Naive thymus-derived CD8-positive, alpha-beta T cell (primary cell): ENCODE measurements at regions not wholly inside any gene's neighbourhood (a gene's known extent, or its start where the extent isn't known, plus 50 kb on each side); places are given as distances from the start of the nearest gene placed in this dataset.

Source experiments
- ATAC-seq, 2 donors: fragments of 150-1000 bp; cut with Tn5 transposase in 1 of 2; sonication (Bioruptor Pico), chemical (Tn5 transposase) in 1 of 2; 1 replicate in 1 of 2; 2 replicates in 1 of 2; pipeline ENCODE4 v1.10.0; 2021; ENCODE audit warnings: mild to moderate bottlenecking in 2 of 2, moderate library complexity in 2 of 2
- POLR2A ChIA-PET: fragments of 350-600 bp; sonication (Branson Sonifier 250); formaldehyde crosslinking; loops from one replicate; lab custom pipeline; 2021; ENCODE audit warnings: antibody characterized with exemption; lab: Charles Lee
- DNase-seq, 10 donors: peaks; one replicate each; pipeline versions ENCODE4 v3.0.0 to v3.0.0-alpha.2; 2020 to 2022
- H3K27ac Mint-ChIP-seq, 10 donors: one replicate each; pipeline ENCODE4 v1.8.0; 2020 to 2022; ENCODE audit warnings: mild to moderate bottlenecking in 10 of 10, mixed read lengths in 10 of 10, moderate library complexity in 4 of 10, inconsistent platforms in 1 of 10
- H3K27me3 Mint-ChIP-seq, 5 donors: one replicate each; pipeline ENCODE4 v1.8.0; 2021 to 2022; ENCODE audit warnings: mixed read lengths in 5 of 5
- H3K36me3 Mint-ChIP-seq, 3 donors: one replicate each; pipeline ENCODE4 v1.8.0; 2020 to 2022; ENCODE audit warnings: mixed read lengths in 3 of 3, mild to moderate bottlenecking in 2 of 3, inconsistent platforms in 1 of 3
- H3K4me1 Mint-ChIP-seq, 4 donors: one replicate each; pipeline ENCODE4 v1.8.0; 2021 to 2022; ENCODE audit warnings: mixed read lengths in 4 of 4
- H3K4me3 Mint-ChIP-seq, 10 donors: one replicate each; pipeline ENCODE4 v1.8.0; 2020 to 2022; ENCODE audit warnings: mild to moderate bottlenecking in 10 of 10, mixed read lengths in 10 of 10, moderate library complexity in 6 of 10, inconsistent platforms in 1 of 10
- H3K9me3 Mint-ChIP-seq, 9 donors: one replicate each; pipeline ENCODE4 v1.8.0; 2020 to 2022; ENCODE audit warnings: mixed read lengths in 9 of 9, mild to moderate bottlenecking in 3 of 9, inconsistent platforms in 1 of 9, moderate library complexity in 1 of 9

DNA sequence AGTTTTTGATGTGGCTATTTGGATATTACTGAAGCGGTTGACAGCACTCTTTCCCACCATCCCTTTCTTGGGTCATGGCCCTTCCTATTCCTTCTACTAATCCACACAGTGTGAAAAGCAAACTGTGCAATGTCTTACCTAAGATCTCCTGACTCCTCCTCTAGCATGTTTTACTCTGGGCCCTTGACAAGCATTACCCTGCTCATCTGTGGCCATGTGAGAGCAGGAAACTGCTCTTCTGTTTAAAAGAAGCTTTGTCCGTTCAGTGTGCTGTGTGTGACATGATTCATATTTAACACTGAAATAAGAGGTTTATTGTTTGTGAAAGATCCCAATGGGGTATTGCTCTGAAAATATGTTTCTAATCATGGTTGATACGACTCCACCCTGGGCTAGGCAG, 1022.5 kb downstream of the AACS start:
- H3K27me3 Mint-ChIP-seq, result peaks cover 0 to 4% (median 0%) of the 10 kb centered on the region in 5 donors
- POLR2A ChIA-PET, result no interaction called here
- H3K27ac Mint-ChIP-seq, result no peak overlapping the region
- H3K4me3 Mint-ChIP-seq, result no peak overlapping the region
- H3K9me3 Mint-ChIP-seq, result peaks cover 0 to 36% (median 13%) of the 10 kb centered on the region in 9 donors
- H3K36me3 Mint-ChIP-seq, result no peaks in the 10 kb centered on the region
- no peak for ATAC-seq
- no peaks in the 10 kb centered on the region for H3K4me1 Mint-ChIP-seq
- no peak for DNase-seq

DNA sequence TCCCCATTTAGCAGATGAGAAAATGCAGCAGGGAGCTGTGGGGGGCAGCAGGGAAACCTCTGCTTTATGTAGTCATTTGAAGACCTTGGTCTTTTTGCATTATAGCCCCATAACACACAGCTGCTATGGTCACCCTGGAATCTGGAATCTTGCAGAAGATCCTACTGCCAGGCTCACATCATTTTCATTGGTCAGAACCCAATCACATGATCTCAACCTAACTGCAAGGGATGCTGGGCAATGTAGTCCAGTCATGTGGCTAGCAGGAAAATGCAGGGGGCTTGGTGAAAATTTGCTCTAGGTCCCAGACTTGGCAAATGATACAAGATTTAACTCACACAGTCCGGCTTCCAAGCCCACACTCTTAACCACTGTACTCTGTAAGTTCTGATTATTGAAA, 1028.7 kb downstream of the AACS start:
- DNase-seq (no peak), ATAC-seq (no peak)
- Mint-ChIP-seq H3K9me3 (peaks cover 0 to 31% (median 11%) of the 10 kb centered on the region in 9 donors), H3K4me3 (no peak overlapping the region), H3K27me3 (peaks cover 0 to 1% (median 0%) of the 10 kb centered on the region in 5 donors), H3K4me1 (no peaks in the 10 kb centered on the region), H3K36me3 (no peaks in the 10 kb centered on the region), H3K27ac (peak overlapping the region in 1 of 10 donors; percentile 32)
- POLR2A ChIA-PET, result no interaction called here

DNA sequence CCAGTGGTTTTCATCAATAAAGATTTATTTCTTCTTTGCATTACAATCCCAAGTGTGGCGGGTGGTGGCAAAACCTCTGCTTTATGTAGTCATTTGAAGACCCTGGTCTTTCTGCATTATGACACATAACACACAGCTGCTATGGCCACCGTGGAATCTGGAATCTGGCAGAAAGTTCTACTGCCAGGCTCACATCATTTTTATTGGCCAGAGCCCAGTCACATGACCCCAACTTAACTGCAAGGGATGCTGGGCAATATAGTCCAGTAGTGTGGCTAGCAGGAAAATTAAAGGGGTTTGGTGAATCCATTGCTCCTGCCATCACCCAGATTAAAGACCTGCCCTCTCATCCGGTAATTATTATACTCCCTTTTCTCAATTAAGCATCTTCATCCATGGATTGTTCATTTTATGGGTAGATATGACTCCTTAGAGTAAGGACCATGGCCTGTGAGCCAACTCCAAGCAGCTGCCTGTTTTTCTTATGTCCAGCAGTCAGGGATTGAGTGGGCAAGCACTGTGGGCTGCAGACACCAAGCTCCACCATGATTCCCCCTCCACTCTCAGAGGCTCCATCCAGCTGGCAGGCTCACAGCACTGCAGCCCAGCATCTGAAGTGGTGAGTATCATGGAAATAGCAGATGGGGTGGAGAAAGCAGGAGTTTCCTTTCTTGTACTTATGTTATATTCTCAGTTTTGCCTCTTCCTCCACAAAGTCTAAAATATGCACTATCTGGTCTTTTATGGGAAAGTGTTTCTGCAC, 1030.7 kb downstream of the AACS start:
- Mint-ChIP-seq H3K9me3 (peaks cover 0 to 20% (median 10%) of the 10 kb centered on the region in 9 donors), H3K4me1 (no peaks in the 10 kb centered on the region), H3K27me3 (peaks cover 0 to 3% (median 0%) of the 10 kb centered on the region in 5 donors), H3K36me3 (no peaks in the 10 kb centered on the region), H3K4me3 (no peak overlapping the region), H3K27ac (no peak overlapping the region)
- POLR2A ChIA-PET, result no interaction called here
- DNase-seq (no peak), ATAC-seq (no peak)

DNA sequence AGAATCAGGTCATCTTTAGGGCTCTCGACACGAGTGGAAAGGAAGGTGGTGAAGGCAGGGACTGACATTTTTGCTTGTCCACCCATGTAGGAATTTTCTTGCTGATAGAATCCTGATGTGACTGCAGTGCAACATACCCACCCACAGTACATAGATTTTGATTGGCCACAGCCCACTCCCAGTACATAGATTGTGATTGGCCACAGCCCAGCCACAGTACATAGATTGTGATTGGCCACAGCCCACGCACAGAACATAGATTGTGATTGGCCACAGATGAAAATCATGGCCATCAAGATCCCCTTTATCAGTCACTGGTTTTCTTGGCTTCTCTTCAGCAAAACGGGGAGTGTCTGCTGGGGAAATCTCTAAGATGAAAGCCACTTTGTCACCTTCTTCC, 1041.5 kb downstream of the AACS start:
- H3K4me1 Mint-ChIP-seq, result no peaks in the 10 kb centered on the region
- H3K27me3 Mint-ChIP-seq, result no peaks in the 10 kb centered on the region
- no peaks in the 10 kb centered on the region for H3K36me3 Mint-ChIP-seq
- no peak overlapping the region for H3K27ac Mint-ChIP-seq
- ATAC-seq, result no peak
- DNase-seq, result no peak
- H3K9me3 Mint-ChIP-seq, result peaks cover 0 to 9% (median 2%) of the 10 kb centered on the region in 9 donors
- H3K4me3 Mint-ChIP-seq, result no peak overlapping the region
- POLR2A ChIA-PET, result no interaction called here

DNA sequence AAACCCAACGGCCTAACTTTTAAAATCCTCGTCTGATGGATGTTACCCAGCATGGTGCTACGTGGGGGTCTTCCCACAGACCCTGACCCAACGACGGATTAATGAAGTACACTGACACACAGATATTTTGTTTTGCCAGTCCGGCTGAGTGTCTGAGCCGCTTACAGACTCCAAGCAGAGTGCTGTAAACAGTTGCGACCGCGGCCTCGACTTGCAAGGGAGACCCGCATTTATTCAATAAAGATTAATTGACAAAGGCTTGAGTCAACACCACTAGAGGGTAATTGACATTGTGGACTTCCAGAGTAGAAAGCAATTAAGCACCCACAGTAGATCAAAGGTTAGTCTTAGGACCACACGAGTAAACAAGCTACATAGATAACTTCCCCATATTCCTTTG, 1042.4 kb downstream of the AACS start:
- no peaks in the 10 kb centered on the region for H3K36me3 Mint-ChIP-seq
- POLR2A ChIA-PET, result no interaction called here
- H3K9me3 Mint-ChIP-seq, result peaks cover 0 to 9% (median 0%) of the 10 kb centered on the region in 9 donors
- ATAC-seq (no peak), DNase-seq (no peak)
- H3K4me1 Mint-ChIP-seq, result no peaks in the 10 kb centered on the region
- no peaks in the 10 kb centered on the region for H3K27me3 Mint-ChIP-seq
- no peak overlapping the region for H3K27ac Mint-ChIP-seq
- H3K4me3 Mint-ChIP-seq, result no peak overlapping the region

DNA sequence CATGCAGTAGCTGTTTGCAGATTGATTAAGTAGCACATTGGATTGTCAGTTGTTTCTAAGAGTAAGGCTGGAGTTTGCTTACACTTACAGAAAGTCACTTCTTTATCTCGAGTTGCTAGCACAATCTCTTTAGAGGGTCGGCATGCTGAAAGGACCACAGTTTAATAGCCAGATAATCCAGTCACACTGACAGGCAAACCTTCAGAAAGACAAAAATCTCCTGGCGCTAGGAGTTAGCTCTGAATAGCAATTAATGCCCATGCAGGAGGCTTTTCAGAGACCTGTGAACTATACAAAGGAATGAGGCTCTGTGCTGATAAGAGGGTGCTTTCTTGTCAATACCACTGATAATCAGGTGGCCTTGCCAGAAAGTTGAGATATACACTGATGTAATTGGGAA, 1043.0 kb downstream of the AACS start:
- DNase-seq (no peak), ATAC-seq (no peak)
- H3K4me1 Mint-ChIP-seq, result no peaks in the 10 kb centered on the region
- H3K27ac Mint-ChIP-seq, result no peak overlapping the region
- no peaks in the 10 kb centered on the region for H3K36me3 Mint-ChIP-seq
- POLR2A ChIA-PET, result no interaction called here
- peaks cover 0 to 9% (median 0%) of the 10 kb centered on the region in 9 donors for H3K9me3 Mint-ChIP-seq
- H3K4me3 Mint-ChIP-seq, result no peak overlapping the region
- no peaks in the 10 kb centered on the region for H3K27me3 Mint-ChIP-seq

DNA sequence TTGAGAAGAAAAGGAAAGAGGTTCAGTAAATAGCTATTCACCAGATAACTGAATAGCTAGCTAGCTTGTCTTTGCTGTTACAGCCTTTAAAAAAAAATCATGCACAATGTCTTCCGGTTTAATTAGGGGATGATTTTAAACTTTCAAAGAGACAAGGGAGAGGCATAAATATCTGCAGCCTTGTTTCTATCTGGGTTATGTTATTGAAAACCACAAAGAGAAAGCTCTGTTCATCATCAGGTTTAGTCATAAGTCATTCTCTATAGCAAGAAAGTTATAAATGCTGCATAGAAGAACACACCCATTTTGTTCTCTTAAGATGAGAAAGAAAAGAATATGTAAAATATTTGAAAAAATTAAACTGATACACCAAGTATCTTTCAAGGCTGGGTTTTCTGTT, 1046.9 kb downstream of the AACS start:
- POLR2A ChIA-PET, result no interaction called here
- H3K27ac Mint-ChIP-seq, result no peak overlapping the region
- ATAC-seq (no peak), DNase-seq (no peak)
- peaks cover 0 to 7% (median 1%) of the 10 kb centered on the region in 5 donors for H3K27me3 Mint-ChIP-seq
- H3K4me1 Mint-ChIP-seq, result no peaks in the 10 kb centered on the region
- H3K9me3 Mint-ChIP-seq, result peaks cover 0 to 17% (median 2%) of the 10 kb centered on the region in 9 donors
- no peaks in the 10 kb centered on the region for H3K36me3 Mint-ChIP-seq
- H3K4me3 Mint-ChIP-seq, result no peak overlapping the region

DNA sequence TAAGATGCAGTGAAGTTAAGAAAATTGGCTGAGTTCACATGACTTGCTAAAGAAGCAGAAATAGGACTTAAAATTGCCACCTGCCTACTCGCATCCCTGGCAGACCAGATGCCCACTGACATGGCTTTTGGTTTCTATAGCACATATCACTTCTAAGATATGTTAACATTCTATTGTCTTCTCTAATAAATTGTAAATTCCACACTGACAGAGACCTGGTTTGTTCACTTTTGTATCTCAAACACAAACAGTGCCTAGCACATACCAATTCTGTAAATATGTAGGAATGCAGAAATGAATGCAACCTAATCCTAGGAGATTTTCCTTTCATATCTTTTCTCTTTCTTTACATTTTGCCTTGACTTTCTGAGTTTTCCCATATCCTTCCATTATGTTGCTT, 1047.6 kb downstream of the AACS start:
- Mint-ChIP-seq H3K27ac (no peak overlapping the region), H3K27me3 (peaks cover 0 to 7% (median 1%) of the 10 kb centered on the region in 5 donors), H3K4me1 (no peaks in the 10 kb centered on the region), H3K36me3 (no peaks in the 10 kb centered on the region), H3K4me3 (no peak overlapping the region), H3K9me3 (peaks cover 0 to 17% (median 2%) of the 10 kb centered on the region in 9 donors)
- ATAC-seq (no peak), DNase-seq (no peak)
- POLR2A ChIA-PET, result no interaction called here

DNA sequence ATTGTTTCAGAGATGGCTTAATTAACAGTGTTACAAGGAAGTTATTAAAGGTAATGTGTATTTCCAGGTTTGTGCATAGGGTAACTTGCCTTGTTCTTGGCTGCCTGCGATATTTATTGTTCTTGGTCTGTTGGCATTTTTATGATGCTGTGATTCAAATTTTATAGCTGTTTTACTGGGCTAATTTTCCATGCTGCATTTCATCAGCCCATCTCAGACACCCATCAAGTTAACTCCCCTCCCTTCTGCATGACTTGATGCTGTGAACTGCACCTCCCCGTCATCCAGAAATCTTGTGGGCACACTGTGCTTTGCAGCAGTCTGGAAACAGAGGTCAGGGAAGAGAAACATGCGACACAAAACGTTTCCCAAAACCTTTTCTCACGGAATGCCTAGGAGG, 1049.2 kb downstream of the AACS start:
- Mint-ChIP-seq H3K27ac (no peak overlapping the region), H3K36me3 (no peaks in the 10 kb centered on the region), H3K9me3 (peaks cover 0 to 17% (median 2%) of the 10 kb centered on the region in 9 donors), H3K27me3 (peaks cover 0 to 7% (median 1%) of the 10 kb centered on the region in 5 donors), H3K4me1 (no peaks in the 10 kb centered on the region), H3K4me3 (no peak overlapping the region)
- ATAC-seq (no peak), DNase-seq (no peak)
- POLR2A ChIA-PET, result no interaction called here

DNA sequence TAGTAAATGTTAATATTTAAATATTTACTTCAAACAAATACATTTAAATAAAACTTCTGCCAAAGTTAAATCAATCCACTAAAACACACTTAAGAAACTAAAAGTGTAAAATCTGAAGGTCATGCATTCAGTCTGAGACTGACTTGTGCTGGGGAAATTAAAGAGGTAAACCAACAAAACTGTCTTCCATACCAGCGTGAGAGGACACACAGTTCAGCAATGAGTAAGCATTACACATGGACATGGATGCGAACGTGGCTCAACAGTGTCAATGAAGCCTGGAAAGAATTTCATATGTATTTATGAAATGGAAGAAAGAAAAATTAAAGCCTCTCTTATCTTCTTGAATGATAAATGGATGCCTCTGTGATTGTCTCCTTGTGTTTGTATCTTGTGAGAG, 1052.3 kb downstream of the AACS start:
- POLR2A ChIA-PET, result no interaction called here
- DNase-seq (no peak), ATAC-seq (no peak)
- H3K27ac Mint-ChIP-seq, result no peak overlapping the region
- peaks cover 0 to 9% (median 3%) of the 10 kb centered on the region in 5 donors for H3K27me3 Mint-ChIP-seq
- no peaks in the 10 kb centered on the region for H3K36me3 Mint-ChIP-seq
- no peak overlapping the region for H3K4me3 Mint-ChIP-seq
- peaks cover 0 to 23% (median under 1%) of the 10 kb centered on the region in 9 donors for H3K9me3 Mint-ChIP-seq
- H3K4me1 Mint-ChIP-seq, result no peaks in the 10 kb centered on the region

DNA sequence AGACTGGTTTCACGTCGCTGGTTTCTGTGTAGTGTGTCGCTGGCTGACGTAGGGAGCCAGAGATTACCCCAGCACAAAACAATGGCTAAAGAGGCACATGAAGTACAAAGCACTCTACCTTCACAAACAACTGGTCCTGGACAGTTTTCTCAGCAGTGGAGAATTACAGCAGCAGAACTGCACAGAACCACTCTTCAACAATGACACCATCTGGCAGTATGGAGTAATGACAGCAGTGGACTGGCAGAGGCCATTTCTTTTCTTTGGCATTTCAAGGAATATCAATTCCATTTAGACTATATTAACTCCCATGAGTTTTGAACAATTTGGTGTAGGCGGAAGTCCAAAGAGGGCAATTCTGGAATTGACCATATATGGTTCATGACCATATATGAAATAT, 1074.1 kb downstream of the AACS start:
- Mint-ChIP-seq H3K4me3 (no peak overlapping the region), H3K27me3 (no peaks in the 10 kb centered on the region), H3K4me1 (no peaks in the 10 kb centered on the region), H3K9me3 (peaks cover 14 to 78% (median 42%) of the 10 kb centered on the region in 9 donors), H3K27ac (no peak overlapping the region), H3K36me3 (peaks cover 0 to 36% (median 4%) of the 10 kb centered on the region in 3 donors)
- DNase-seq (no peak), ATAC-seq (no peak)
- POLR2A ChIA-PET, result no interaction called here

DNA sequence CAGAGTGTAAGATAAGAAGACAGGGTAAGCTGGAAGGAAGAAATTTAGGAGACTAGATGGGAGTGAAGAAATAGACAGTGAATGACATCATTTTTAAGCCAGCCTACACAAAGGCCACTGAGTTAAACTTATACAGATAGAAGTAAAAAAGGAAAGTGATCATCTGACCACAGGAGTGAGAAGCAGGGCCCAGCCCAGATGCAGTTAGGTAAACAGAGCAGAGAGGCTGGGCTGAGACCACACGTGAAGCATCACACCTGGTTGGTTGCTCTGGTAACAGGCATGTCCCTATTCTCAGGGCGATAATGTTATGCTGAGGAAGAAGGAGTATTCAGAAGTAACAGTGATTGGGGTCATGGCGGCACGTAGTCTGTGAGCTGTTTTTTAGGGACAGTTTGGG, 1079.4 kb downstream of the AACS start:
- ATAC-seq, result no peak
- Mint-ChIP-seq H3K4me3 (no peak overlapping the region), H3K27ac (no peak overlapping the region), H3K36me3 (peaks cover 0 to 4% (median 0%) of the 10 kb centered on the region in 3 donors), H3K4me1 (no peaks in the 10 kb centered on the region), H3K27me3 (peaks cover 0 to 2% (median 0%) of the 10 kb centered on the region in 5 donors), H3K9me3 (peaks cover 6 to 41% (median 18%) of the 10 kb centered on the region in 9 donors)
- DNase-seq, result no peak
- POLR2A ChIA-PET, result no interaction called here

DNA sequence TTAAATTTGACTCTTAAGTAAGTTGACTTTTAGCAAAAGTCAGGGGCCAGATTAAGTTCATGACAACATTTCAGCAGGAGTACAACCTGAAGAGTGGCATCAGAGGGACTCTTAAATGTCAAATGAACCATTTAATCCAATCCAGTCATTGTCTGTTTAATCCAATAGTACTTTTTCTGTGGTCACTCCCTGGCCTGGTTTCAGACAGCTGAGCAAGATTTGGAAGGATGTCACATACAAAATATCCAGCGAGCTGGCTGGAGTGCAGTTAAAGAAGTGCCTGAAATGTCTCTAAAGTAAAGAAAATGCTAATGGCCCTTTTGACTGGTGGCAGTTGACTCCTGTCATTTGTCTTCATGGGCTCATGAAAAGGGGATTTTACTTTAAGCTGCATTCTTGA, 1082.1 kb downstream of the AACS start:
- H3K27me3 Mint-ChIP-seq, result peaks cover 0 to 2% (median 0%) of the 10 kb centered on the region in 5 donors
- no peak overlapping the region for H3K4me3 Mint-ChIP-seq
- no peak for DNase-seq
- no peaks in the 10 kb centered on the region for H3K36me3 Mint-ChIP-seq
- no peak for ATAC-seq
- H3K4me1 Mint-ChIP-seq, result no peaks in the 10 kb centered on the region
- no peak overlapping the region for H3K27ac Mint-ChIP-seq
- POLR2A ChIA-PET, result no interaction called here
- peaks cover 0 to 36% (median 8%) of the 10 kb centered on the region in 9 donors for H3K9me3 Mint-ChIP-seq
